ENCODE measurements at regions not wholly inside any gene's neighbourhood (a gene's known extent, or its start where the extent isn't known, plus 50 kb on each side); places are given as distances from the start of the nearest gene placed in this dataset.

DNA sequence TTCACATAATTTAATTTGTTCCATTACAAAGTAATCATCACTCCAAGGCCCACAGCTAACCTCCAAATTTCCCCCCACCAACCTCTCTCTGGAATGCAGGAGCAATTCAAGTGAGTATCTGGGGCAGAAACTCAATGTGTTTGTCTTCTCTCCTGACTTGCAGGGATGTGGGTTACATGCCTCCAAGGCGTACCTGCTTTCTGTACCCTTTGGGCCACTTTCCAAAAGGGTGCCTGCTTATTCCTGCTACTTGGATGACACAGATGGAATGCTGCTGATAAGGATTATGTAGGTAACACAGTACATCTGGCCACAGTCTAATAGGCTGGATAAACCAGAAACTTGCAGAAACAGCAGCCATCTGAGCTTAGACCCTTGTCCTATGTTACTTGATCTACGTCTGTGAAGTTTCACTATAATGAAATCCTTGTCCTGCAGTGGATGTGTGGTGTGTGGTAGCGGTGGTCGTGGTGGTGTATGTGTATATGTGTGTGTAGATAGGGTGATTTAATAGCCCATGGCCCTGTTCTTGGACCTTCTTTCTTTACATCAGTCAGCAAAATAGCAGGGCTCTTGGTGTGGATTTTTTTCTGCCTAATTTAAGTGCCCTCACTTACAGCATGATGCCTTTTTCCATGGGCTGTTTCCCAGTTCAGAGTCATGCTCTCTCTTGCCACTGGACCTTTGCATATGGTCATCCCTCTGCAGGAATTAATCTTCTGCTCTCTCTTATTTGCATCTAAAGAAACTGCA, 175.9 kb downstream of the ZDHHC21 start:
- no peak for DNase-seq

- DNase-seq: no peak
Measured at GRCh38 chr9:14516656-14517055, 176.6 kb downstream of the ZDHHC21 start.

GRCh38 chr9:14515571-14516198, 177.5 kb downstream of the ZDHHC21 start:
- peak; percentile 13 for DNase-seq

GRCh38 chr9:14515049-14515448, 178.2 kb downstream of the ZDHHC21 start:
- DNase-seq: no peak

GRCh38 chr9:14512942-14513341, 180.3 kb downstream of the ZDHHC21 start:
- DNase-seq: no peak

DNA sequence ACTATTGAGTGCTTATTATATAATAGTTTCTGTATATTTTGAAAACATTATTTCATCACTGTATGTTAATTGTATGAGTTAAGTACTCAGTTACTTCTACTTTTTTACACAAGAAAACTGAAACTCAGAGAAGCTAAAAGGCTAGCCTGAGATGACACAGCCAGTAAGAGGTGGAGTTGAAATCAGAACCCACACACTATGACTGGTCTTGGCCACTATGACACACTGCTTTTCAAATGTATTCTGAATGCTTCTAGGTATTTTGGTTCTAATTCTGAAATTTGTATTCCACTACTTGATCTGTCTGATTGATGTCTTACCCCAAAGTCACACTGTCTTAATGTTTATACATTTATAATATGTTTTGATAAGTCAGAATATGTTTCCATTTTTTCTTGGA, 181.8 kb downstream of the ZDHHC21 start:
- no peak for DNase-seq

GRCh38 chr9:14508884-14509283, 184.3 kb downstream of the ZDHHC21 start:
- no peak for DNase-seq

DNA sequence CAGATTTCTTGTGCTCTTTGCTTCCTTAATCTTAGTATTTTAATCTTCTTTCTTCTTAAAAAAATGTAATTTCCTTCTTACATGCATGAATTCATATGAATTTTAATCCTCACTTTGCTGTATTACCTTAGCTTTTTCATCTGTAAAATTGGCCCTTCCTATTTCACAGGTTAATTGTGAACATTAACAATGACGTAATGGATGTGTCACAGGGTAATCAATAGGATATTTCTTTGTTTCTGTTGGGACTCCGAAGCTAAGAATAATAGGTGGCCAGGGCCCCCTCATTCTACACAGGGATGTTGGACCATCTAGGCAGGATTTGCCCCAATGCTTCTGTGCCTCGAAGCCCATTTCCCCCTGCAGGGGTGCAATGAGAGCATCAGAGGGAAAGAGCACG, 187.4 kb upstream of the NFIB start:
- no peak for DNase-seq

DNA sequence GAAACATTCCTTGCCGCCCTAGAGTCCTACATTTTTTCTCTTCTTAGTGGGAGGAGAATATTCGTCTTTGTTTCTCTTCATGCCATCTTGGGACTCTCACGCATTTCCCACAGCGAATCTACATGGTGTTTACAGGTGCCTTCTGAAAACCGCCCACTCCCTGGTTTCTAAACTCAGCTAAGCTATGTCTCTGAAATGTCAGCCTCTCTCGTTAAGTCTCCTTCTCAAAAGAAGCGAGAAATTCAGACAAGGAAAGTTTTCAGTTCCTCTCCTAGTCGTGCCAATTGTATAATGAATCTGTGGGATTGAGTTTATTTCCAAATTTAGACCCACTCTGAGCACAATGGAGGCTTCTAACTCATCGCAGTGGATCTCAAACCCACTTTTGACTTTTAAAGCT, 186.8 kb upstream of the NFIB start:
- DNase-seq: no peak

- DNase-seq: no peak
Measured at GRCh38 chr9:14499976-14500375, 186.0 kb upstream of the NFIB start.

DNA sequence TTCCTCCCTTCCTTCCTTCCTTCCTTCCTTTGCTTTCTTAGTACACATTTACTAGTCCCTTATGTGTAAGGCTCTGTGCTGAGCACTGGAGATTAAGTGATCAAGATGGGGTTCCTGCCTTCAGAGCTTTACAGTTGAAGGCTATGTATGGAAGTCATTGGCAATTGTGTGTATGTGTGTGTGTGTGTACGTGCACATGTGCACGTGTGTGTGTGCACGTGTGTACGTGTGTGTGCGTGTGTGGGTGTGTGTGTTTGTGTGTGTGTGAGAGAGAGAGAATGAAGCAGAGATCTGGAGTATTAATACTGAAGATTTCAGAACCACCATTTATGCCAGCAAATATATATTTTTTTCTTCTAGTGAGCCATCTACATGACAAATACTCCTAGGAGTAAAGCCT, 184.9 kb upstream of the NFIB start:
- DNase-seq: no peak

GRCh38 chr9:14497476-14497875, 183.5 kb upstream of the NFIB start:
- DNase-seq: no peak

- no peak for DNase-seq
Measured at GRCh38 chr9:14488421-14489190, 174.7 kb upstream of the NFIB start.

DNA sequence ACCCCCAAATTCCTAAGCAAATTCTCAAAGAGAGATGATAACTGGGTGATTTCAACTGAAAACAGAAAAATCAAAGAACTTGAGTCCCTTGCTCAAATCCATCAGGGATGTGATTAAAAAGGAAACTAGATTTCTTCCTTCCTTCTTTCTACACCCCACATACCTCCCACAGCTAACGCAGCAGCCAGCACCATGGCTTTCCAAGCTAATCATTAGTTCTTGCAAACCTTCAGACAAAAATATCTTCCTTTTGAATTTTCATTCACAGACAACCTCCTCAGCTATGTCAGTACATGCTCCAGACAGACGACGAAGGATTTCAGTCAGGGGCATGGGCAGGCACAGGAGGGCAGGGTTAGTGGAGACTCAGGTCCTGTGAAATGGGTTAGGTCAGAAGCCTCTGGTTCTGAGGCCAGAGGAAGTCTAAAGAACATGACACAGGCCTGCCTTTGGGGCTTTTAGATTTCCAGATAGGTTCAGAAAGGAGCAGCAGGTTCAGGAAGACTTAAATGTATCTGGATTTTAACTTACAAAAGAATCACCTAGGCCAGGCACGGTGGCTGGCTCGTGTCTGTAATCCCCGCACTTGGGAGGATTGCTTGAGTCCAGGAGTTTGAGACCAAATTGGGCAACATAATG, 173.7 kb upstream of the NFIB start:
- DNase-seq: no peak

DNA sequence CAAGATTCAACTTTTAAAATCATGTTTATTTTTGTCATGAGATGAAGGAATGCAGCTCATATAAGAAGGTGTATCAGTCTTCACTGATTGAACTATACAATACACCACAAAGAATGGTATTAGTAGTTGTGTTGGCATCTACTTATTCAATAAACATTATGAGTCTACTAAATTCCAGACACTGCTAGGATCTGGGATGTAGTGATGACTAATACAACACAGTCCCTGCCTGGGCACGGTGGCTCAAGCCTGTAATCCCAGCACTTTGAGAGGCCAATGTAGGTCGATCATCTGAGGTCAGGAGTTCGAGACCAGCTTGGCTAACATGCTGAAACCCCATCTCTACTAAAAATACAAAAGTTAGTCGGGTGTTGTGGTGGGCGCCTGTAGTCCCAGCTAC, 171.4 kb upstream of the NFIB start:
- no peak for DNase-seq

GRCh38 chr9:14482856-14483255, 168.9 kb upstream of the NFIB start:
- no peak for DNase-seq

GRCh38 chr9:14480526-14480925, 166.6 kb upstream of the NFIB start:
- no peak for DNase-seq

GRCh38 chr9:14479163-14479560, 165.2 kb upstream of the NFIB start:
- DNase-seq: no peak

DNA sequence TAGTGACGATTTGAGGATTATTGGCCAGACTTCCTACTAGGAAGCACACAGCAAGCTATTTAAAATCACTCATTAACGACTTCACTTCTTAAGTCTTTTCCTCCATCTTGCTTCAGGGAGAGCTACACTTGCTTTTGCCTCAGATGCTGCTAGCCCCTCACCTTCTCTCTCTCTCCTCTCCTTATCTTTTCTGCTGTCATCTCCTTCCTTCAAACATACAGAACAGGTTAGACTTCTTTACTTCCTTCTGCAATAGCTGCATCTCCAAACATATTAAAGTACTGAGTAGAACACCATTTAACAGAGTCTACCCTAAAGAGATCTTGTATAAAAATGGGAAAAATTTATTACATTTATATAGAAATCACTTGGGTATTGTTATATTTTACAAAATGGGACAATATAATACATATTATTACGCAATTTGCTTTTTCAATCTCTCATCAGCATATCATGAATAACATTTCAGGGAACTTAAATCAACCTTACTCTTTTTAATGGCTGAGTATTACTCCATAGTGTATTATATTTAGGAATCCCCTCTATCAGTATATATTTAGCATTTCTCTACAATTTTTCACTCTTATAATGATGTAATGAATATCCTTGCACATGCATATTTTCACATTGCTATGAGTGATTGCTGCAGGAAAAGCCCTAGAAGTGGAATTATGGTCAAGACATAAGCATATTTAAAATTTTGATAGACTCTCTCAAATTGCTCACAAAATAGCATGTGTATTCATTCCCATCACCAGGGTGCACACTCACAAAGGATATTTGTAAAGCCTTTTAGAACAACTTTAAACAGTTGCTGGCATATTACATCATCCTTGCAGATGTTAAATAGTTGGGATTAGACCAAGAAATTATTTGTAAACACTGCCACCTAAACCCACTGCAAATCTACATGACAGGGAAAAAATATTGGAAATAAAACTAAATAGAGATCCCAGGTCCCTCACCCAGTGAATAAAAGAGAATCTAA, 164.5 kb upstream of the NFIB start:
- no peak for DNase-seq

- no peak for DNase-seq
Measured at GRCh38 chr9:14471041-14471440, 157.1 kb upstream of the NFIB start.

- DNase-seq: no peak
Measured at GRCh38 chr9:14467675-14468374, 153.9 kb upstream of the NFIB start.

DNA sequence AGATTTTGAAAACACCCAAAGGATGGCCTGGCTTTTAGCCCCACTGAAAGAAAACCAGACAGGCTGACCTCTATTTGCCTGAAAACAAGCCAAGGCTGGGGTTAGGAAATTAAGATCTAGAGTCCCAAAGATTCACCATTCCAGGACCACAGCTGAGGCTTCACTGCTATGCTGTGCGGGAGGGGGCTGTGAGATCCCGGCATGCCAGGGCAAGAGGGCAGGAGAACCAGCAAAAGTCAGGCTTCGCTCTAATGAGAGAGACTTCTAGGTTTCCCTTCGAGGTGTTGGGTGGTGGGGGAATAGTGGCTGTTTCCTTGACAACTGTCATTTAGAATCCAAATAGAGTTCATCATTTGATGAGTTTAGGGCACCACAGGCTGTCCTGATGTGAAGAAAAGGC, 152.9 kb upstream of the NFIB start:
- DNase-seq: no peak
